ENCODE measurements at regions not wholly inside any gene's neighbourhood (a gene's known extent, or its start where the extent isn't known, plus 50 kb on each side); places are given as distances from the start of the nearest gene placed in this dataset.

DNA sequence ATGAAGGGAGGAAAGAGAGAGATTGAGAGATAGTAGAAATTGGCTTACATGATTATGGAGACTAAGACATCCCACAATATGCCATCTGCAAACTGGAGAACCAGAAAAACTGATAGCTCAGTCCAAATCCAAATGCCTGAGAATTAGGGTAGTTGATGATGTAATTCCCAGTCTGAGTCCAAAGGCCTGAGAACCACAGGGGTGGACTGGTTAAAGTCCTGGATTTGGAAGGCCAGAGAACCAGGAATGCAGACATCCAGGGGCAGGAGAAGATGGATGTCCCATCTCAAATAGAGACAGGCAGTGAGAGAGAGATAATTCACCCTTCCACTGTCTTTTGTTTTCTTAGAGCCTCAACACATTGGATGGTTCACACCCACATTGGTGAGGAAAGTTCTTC is 345.7 kb upstream of the SPANXN4 start:
- no peak for TF ChIP-seq POLR2AphosphoS5 (IDR thresholded peaks at IDR 0.05; ENCODE audit: low read depth, low read length)
- TF ChIP-seq, protein P1, sequence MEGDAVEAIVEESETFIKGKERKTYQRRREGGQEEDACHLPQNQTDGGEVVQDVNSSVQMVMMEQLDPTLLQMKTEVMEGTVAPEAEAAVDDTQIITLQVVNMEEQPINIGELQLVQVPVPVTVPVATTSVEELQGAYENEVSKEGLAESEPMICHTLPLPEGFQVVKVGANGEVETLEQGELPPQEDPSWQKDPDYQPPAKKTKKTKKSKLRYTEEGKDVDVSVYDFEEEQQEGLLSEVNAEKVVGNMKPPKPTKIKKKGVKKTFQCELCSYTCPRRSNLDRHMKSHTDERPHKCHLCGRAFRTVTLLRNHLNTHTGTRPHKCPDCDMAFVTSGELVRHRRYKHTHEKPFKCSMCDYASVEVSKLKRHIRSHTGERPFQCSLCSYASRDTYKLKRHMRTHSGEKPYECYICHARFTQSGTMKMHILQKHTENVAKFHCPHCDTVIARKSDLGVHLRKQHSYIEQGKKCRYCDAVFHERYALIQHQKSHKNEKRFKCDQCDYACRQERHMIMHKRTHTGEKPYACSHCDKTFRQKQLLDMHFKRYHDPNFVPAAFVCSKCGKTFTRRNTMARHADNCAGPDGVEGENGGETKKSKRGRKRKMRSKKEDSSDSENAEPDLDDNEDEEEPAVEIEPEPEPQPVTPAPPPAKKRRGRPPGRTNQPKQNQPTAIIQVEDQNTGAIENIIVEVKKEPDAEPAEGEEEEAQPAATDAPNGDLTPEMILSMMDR (IDR thresholded peaks at IDR 0.05): no peak
